Left lung (tissue), 4 donors: ENCODE measurements at regions not wholly inside any gene's neighbourhood (a gene's known extent, or its start where the extent isn't known, plus 50 kb on each side); places are given as distances from the start of the nearest gene placed in this dataset.

Experiments used
- ATAC-seq: fragments of 200-7000 bp; cut with Tn5 transposase; one replicate; pipeline ENCODE4 v1.9.1; 2020; ENCODE audit warnings: moderate library complexity
- DNase-seq, 4 donors: peaks; one replicate each; pipeline ENCODE4 v3.0.0-alpha.2; 2013 to 2020
- H3K27ac ChIP-seq, 2 donors: fragments of 200-600 bp; sonication (generic) in 1 of 2; one replicate each; pipeline versions ENCODE4 v1.5.0 to v1.8.0; 2020 to 2021
- H3K27me3 ChIP-seq, 2 donors: fragments of 200-600 bp; sonication (generic) in 1 of 2; one replicate each; pipeline versions ENCODE4 v1.5.0 to v1.8.0; 2020 to 2021
- H3K36me3 ChIP-seq, 2 donors: fragments of 200-600 bp; sonication (generic) in 1 of 2; one replicate each; pipeline versions ENCODE4 v1.5.0 to v1.8.0; 2020 to 2021
- H3K4me1 ChIP-seq, 2 donors: fragments of 200-600 bp; one replicate each; pipeline ENCODE4 v1.8.0; 2021
- H3K4me3 ChIP-seq, 2 donors: fragments of 200-600 bp; sonication (generic) in 1 of 2; one replicate each; pipeline versions ENCODE4 v1.5.0 to v1.8.0; 2020 to 2021; ENCODE audit warnings: mild to moderate bottlenecking in 1 of 2
- H3K9me3 ChIP-seq, 2 donors: fragments of 200-600 bp; sonication (generic) in 1 of 2; one replicate each; pipeline versions ENCODE4 v1.5.0 to v1.8.0; 2020 to 2021
- intact Hi-C, 2 donors: fragments of 100-400 bp; cut with DNase I; formaldehyde crosslinking; loops; one replicate each; pipeline versions ENCODE4 v1.11.2 to v1.14.2; 2022
- TF ChIP-seq, protein P1 (sequence below), 2 donors: fragments of 200-600 bp; sonication (generic) in 1 of 2; IDR thresholded peaks; one replicate each; pipeline versions ENCODE4 v1.5.0 to v1.8.0; 2021; ENCODE audit warnings: antibody characterized with exemption in 2 of 2
- donor health status: DM: no; HTN: yes; CAD: no.
- donor health status: DM: no; HTN: no; CAD: no.

- H3K4me3 ChIP-seq: no peak overlapping the region
- intact Hi-C loops: no loop called here
Measured at GRCh38 chr2:222810044-222810443, 50.8 kb upstream of the ACSL3 start.

More at GRCh38 chr2:222810044-222810443, 50.8 kb upstream of the ACSL3 start:
- Histone ChIP-seq H3K27ac (no peak overlapping the region), H3K27me3 (no peaks in the 10 kb centered on the region), H3K9me3 (no peaks in the 10 kb centered on the region), H3K36me3 (no peaks in the 10 kb centered on the region), H3K4me1 (peaks cover 7 to 21% of the 10 kb centered on the region in 2 donors)
- TF ChIP-seq, protein P1, sequence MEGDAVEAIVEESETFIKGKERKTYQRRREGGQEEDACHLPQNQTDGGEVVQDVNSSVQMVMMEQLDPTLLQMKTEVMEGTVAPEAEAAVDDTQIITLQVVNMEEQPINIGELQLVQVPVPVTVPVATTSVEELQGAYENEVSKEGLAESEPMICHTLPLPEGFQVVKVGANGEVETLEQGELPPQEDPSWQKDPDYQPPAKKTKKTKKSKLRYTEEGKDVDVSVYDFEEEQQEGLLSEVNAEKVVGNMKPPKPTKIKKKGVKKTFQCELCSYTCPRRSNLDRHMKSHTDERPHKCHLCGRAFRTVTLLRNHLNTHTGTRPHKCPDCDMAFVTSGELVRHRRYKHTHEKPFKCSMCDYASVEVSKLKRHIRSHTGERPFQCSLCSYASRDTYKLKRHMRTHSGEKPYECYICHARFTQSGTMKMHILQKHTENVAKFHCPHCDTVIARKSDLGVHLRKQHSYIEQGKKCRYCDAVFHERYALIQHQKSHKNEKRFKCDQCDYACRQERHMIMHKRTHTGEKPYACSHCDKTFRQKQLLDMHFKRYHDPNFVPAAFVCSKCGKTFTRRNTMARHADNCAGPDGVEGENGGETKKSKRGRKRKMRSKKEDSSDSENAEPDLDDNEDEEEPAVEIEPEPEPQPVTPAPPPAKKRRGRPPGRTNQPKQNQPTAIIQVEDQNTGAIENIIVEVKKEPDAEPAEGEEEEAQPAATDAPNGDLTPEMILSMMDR (IDR thresholded peaks at IDR 0.05): no peak
- DNase-seq (no peak), ATAC-seq (no peak)
